Spleen (tissue), 11 donors: ENCODE measurements at regions not wholly inside any gene's neighbourhood (a gene's known extent, or its start where the extent isn't known, plus 50 kb on each side); places are given as distances from the start of the nearest gene placed in this dataset.

Experiments used
- DNase-seq: peaks from one replicate; pipeline ENCODE4 v3.0.0-alpha.2; 2020
- H3K27ac ChIP-seq, 8 donors: fragments of 200-600 bp; sonication (generic) in 7 of 8; 1 replicate in 4 of 8; 2 replicates in 4 of 8; pipeline versions ENCODE4 v1.5.0 to v1.8.0; 2016 to 2021; ENCODE audit warnings: inconsistent platforms in 4 of 8, mild to moderate bottlenecking in 4 of 8, moderate library complexity in 1 of 8
- H3K27me3 ChIP-seq, 7 donors: fragments of 200-600 bp; sonication (generic) in 6 of 7; replicated peaks in 1 of 7; 1 replicate in 4 of 7; 2 replicates in 3 of 7; pipeline versions ENCODE4 v1.5.0 to v1.8.0; 2016 to 2021; ENCODE audit warnings: inconsistent platforms in 3 of 7, mild to moderate bottlenecking in 1 of 7
- H3K36me3 ChIP-seq, 6 donors: fragments of 200-600 bp; sonication (generic) in 5 of 6; 1 replicate in 4 of 6; 2 replicates in 2 of 6; pipeline versions ENCODE4 v1.5.0 to v1.8.0; 2016 to 2021; ENCODE audit warnings: inconsistent platforms in 2 of 6
- H3K4me1 ChIP-seq, 6 donors: fragments of 200-600 bp; sonication (generic) in 5 of 6; 1 replicate in 3 of 6; 2 replicates in 3 of 6; pipeline versions ENCODE4 v1.5.0 to v1.8.0; 2016 to 2021; ENCODE audit warnings: inconsistent platforms in 3 of 6
- H3K4me3 ChIP-seq, 8 donors: fragments of 200-600 bp; sonication (generic) in 7 of 8; 1 replicate in 4 of 8; 2 replicates in 4 of 8; pipeline versions ENCODE4 v1.5.0 to v1.8.0; 2016 to 2021; ENCODE audit warnings: inconsistent platforms in 4 of 8, mild to moderate bottlenecking in 4 of 8, moderate library complexity in 2 of 8
- H3K9me3 ChIP-seq, 8 donors: fragments of 200-600 bp; sonication (generic) in 7 of 8; 1 replicate in 4 of 8; 2 replicates in 4 of 8; pipeline versions ENCODE4 v1.5.0 to v1.8.0; 2016 to 2021; ENCODE audit warnings: inconsistent platforms in 4 of 8
- CTCF ChIP-seq, 11 experiments: fragments of 200-600 bp in 7 of 11; fragments of 450-650 bp in 4 of 11; sonication (generic) in 4 of 11; IDR thresholded peaks in 8 of 11; conservative IDR thresholded peaks in 3 of 11; 1 replicate in 7 of 11; 2 replicates in 4 of 11; pipeline versions ENCODE4 v1.4.0 to v1.8.0; 2016 to 2021; ENCODE audit warnings: antibody characterized with exemption in 11 of 11, inconsistent platforms in 4 of 11, mild to moderate bottlenecking in 1 of 11
- POLR2A ChIP-seq, 3 donors: fragments of 450-650 bp; IDR thresholded peaks; one replicate each; pipeline ENCODE4 v1.5.1; 2017; ENCODE audit warnings: antibody characterized with exemption in 3 of 3, mild to moderate bottlenecking in 1 of 3
- POLR2AphosphoS5 ChIP-seq, 3 donors: sonication (generic); formaldehyde crosslinking; IDR thresholded peaks; one replicate each; pipeline ENCODE4 v1.5.1; 2017; ENCODE audit warnings: antibody characterized with exemption in 3 of 3
- WGBS, 5 donors: extraction: QIAGEN DNeasy Blood & Tissue Kit in 3 of 5; methylation state at CpG; one replicate each; pipeline versions ENCODE4 v1.1.5 to v1.1.7; 2013 to 2018; 5-methylcytosine and 5-hydroxymethylcytosine counted together
- intact Hi-C: fragments of 100-400 bp; cut with DNase I; formaldehyde crosslinking; loops from one replicate; pipeline ENCODE4 v1.15.0; 2023; ENCODE audit warnings: low total_unique reads
- donor health status: healthy with polysubstance abuse.
- donor health status: DM: no; HTN: no; CAD: no; lungs with moderate emphysema.
- donor health status: DM: no; HTN: no; CAD: no.
- donor health status: Bipolar disorder and iron deficiency.
- donor health status: healthy.
- donor health status: DM: no; HTN: no; CAD: no.
- donor health status: DM: yes; HTN: yes; CAD: no.

GRCh38 chr18:61687317-61687716 is 205.5 kb downstream of the RNF152 start:
- no peaks in the 10 kb centered on the region for H3K4me1 ChIP-seq
- no peaks in the 10 kb centered on the region for H3K27me3 ChIP-seq
- WGBS, 5 donors, result 91 to 97% (median 93%) methylated on average over 8 of the region's 8 CpGs
- H3K4me3 ChIP-seq, result no peak overlapping the region
- intact Hi-C loops, result no loop called here
- H3K9me3 ChIP-seq, result no peaks in the 10 kb centered on the region
- no peak for DNase-seq
- no peak for TF ChIP-seq POLR2AphosphoS5 (IDR thresholded peaks at IDR 0.05)
- no peaks in the 10 kb centered on the region for H3K36me3 ChIP-seq
- no peak overlapping the region for H3K27ac ChIP-seq

- Histone ChIP-seq H3K4me1 (no peaks in the 10 kb centered on the region), H3K27me3 (no peaks in the 10 kb centered on the region), H3K4me3 (no peak overlapping the region), H3K9me3 (peaks cover 0 to 29% (median 20%) of the 10 kb centered on the region in 8 donors), H3K27ac (no peak overlapping the region), H3K36me3 (no peaks in the 10 kb centered on the region)
- DNase-seq, result no peak
- intact Hi-C loops, result no loop called here
- no peak for TF ChIP-seq CTCF (IDR thresholded peaks at IDR 0.05 in 8 of 11, conservative IDR thresholded peaks at IDR 0.05 in 3 of 11)
- TF ChIP-seq POLR2AphosphoS5 (IDR thresholded peaks at IDR 0.05), result no peak
- WGBS, 5 donors, result 69 to 97% (median 89%) methylated on average over 2 of the region's 2 CpGs
These were observed 209.0 kb downstream of the RNF152 start for GRCh38 chr18:61683856-61684255.

GRCh38 chr18:61681065-61681464 is 211.7 kb downstream of the RNF152 start:
- H3K4me1 ChIP-seq, result no peaks in the 10 kb centered on the region
- H3K9me3 ChIP-seq, result peaks cover 0 to 37% (median 22%) of the 10 kb centered on the region in 8 donors
- H3K27me3 ChIP-seq, result no peaks in the 10 kb centered on the region
- no peak overlapping the region for H3K4me3 ChIP-seq
- DNase-seq, result no peak
- intact Hi-C loops, result no loop called here
- WGBS, 5 donors, result 72 to 85% (median 80%) methylated on average over 2 of the region's 2 CpGs
- TF ChIP-seq POLR2AphosphoS5 (IDR thresholded peaks at IDR 0.05) (no peak), POLR2A (IDR thresholded peaks at IDR 0.05) (no peak)
- H3K27ac ChIP-seq, result no peak overlapping the region
- H3K36me3 ChIP-seq, result no peaks in the 10 kb centered on the region

- intact Hi-C loops, result no loop called here
- 70 to 94% (median 83%) methylated on average over 3 of the region's 3 CpGs for WGBS, 5 donors
- H3K9me3 ChIP-seq, result peaks cover 0 to 37% (median 22%) of the 10 kb centered on the region in 8 donors
- TF ChIP-seq CTCF (IDR thresholded peaks at IDR 0.05 in 8 of 11, conservative IDR thresholded peaks at IDR 0.05 in 3 of 11) (no peak), POLR2A (IDR thresholded peaks at IDR 0.05) (no peak), POLR2AphosphoS5 (IDR thresholded peaks at IDR 0.05) (no peak)
- no peak overlapping the region for H3K27ac ChIP-seq
- no peaks in the 10 kb centered on the region for H3K27me3 ChIP-seq
- no peak for DNase-seq
- no peaks in the 10 kb centered on the region for H3K36me3 ChIP-seq
- no peak overlapping the region for H3K4me3 ChIP-seq
- no peaks in the 10 kb centered on the region for H3K4me1 ChIP-seq
These were observed 213.0 kb downstream of the RNF152 start for GRCh38 chr18:61679836-61680235.

- Histone ChIP-seq H3K27me3 (peaks cover 0 to 4% (median 0%) of the 10 kb centered on the region in 7 donors), H3K9me3 (peaks cover 0 to 37% (median 22%) of the 10 kb centered on the region in 8 donors), H3K4me3 (no peak overlapping the region), H3K36me3 (no peaks in the 10 kb centered on the region), H3K27ac (no peak overlapping the region), H3K4me1 (no peaks in the 10 kb centered on the region)
- 59 to 69% (median 67%) methylated on average over 4 of the region's 4 CpGs for WGBS, 5 donors
- no peak for DNase-seq
- no peak for TF ChIP-seq CTCF (IDR thresholded peaks at IDR 0.05 in 8 of 11, conservative IDR thresholded peaks at IDR 0.05 in 3 of 11)
- no peak for TF ChIP-seq POLR2AphosphoS5 (IDR thresholded peaks at IDR 0.05)
- no peak for TF ChIP-seq POLR2A (IDR thresholded peaks at IDR 0.05)
- intact Hi-C loops, result no loop called here
These were observed 215.3 kb downstream of the RNF152 start for GRCh38 chr18:61677435-61677970.
